ENCODE measurements at regions not wholly inside any gene's neighbourhood (a gene's known extent, or its start where the extent isn't known, plus 50 kb on each side); places are given as distances from the start of the nearest gene placed in this dataset.

DNA sequence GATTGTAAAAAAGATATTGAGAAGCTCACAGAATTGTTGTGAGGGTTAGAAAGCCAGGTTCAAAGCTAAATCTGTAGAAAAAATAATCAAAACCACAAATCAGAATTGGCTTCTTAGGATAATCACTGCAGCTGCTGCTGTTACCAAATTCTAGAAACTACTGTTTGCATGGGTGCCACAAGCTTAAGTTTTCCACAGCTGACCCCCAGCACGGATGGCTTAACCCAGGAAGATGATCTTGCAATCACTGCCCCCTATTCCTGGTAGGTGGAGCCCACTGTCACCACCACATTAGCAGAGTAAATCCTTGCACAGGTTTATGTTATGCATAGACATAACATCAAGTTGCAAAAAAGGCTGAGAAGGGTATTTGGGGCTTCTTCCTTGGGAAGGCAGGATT lies 877.8 kb upstream of the ADGRL2 start:
- no peak for DNase-seq (ENCODE audit: low read depth, low spot score)

DNA sequence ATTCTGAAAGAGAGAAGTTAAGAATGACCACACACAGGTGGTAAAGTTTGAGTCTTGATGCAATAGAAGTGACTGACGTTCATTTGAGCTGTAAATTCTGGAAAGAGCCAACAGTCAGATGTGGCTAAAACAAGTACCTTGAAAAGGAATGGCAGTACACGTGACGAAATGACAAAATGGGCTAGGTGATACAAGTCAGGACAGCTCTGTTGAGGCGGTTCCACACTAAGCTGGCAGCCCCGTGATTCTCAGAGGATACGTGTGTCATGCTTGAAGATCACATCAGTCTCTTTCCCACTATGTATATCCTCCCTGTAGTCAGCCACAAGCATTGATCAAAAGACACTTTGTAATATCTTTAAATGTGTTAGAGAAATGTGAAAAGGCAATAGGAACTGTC lies 881.3 kb upstream of the ADGRL2 start:
- no peak for DNase-seq (ENCODE audit: low read depth, low spot score)

GRCh38 chr1:80918380-80918779 lies 882.4 kb upstream of the ADGRL2 start:
- no peak for DNase-seq (ENCODE audit: low read depth, low spot score)

GRCh38 chr1:80917826-80918225 lies 882.9 kb upstream of the ADGRL2 start:
- DNase-seq (ENCODE audit: low read depth, low spot score), result no peak

GRCh38 chr1:80917225-80917624 lies 883.5 kb upstream of the ADGRL2 start:
- DNase-seq (ENCODE audit: low read depth, low spot score), result no peak

DNA sequence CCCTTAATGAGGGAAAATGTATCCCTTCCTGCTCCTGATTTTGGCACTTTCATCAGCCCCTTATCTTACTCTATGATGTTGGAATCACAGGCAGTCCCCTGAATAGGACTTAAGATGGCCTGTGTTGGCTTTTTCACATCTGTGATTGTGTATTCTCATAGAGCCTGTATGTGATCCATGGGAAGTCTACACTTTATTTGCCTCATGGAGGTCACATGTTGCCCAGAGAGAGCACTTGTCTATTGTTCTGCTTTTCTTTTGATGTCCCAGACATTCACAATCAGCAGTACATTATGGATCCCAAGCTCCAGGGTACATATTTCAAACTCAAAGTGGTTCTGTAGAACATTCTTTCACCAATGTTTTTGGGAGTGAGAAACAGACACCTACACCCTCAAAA lies 885.2 kb upstream of the ADGRL2 start:
- DNase-seq (ENCODE audit: low read depth, low spot score), result no peak

DNA sequence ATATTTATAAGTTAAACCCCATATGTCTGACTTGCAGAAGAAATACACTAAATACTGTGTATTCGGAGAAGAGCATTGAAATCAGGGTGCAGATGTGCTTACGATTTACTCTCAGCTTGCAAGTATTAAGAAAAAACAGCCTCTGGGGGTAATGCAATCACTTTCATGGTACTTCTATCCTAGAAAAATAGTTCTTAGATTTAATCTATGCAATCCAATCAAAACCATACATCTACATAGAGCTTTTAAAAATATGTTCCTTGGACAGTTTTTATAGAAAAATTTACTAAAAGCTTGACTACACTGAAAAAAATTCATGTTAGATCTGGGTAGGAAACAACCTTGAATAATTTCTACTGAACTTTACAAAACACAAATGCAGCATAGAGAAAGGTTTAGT lies 890.3 kb upstream of the ADGRL2 start:
- no peak for DNase-seq (ENCODE audit: low read depth, low spot score)

DNA sequence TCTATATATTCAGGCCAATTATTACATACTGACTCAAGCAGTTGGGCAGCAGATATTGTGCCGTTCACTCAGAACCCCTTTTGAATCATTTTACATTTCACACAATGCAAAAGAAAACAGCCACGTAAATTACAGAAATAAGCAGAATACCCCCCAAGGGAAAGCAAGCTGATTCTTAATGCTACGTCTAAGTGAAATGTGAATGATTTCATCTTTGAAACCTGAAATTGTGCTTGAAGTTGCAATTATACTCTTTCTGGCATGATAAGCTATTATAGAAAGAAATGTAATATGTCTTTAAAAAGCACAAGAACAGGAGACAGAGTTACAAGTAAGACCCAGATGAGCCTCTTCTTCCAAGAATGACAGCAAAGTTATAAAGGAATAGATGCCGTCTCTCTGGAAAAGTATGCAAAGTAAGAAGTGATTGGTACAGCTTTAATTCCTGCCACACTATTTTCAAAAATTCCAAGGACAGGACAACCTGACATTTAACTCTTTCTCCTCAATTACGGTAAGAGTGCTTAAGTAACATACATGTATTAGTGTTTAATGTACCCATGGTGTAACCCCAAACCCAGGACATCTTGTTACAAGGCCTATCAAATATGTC lies 891.5 kb upstream of the ADGRL2 start:
- no peak for DNase-seq (ENCODE audit: low read depth, low spot score)

DNA sequence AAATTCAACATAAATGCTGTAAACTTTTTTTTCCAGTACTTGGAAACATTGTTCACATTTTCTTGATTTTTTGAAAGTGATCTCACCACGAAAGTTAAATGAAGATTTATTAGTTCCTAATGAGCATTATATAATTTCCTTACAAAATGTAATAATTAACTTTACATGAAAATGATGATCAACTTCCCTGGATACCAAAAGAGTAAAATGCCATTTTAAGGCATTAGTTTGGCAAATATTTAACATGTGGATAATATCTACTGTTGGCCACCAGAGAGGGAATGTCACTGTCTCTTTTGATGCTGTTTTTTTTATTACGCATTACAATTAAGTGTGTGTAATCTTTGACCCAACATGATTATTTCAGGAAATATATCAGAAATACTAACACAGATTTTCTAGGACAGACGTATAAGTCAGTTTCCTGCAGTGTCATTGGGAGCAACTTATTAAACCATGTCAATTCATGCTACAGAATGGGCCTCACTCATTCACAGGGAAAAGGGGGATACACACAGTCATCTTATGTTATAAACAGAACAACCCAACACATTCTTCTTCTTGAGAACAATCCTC lies 903.9 kb upstream of the ADGRL2 start:
- no peak for DNase-seq (ENCODE audit: low read depth, low spot score)

DNA sequence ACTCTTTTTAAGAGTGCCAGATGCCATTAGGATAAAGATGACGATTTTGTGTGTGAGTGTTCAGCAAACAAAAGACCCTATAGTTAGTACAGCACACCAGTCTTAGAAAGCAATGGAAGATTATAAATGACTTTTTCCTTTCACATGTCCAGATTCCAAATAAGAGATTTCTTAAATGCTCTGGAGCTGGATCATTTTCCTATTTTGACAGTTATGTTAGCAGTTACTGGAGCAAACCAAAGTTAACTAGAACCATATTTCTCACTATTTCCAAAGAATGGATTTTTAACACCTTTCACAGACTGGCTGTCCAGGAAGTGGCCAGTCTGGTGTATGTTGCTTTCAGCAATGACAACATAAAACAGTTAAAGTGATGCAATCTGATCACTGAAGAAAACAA lies 905.8 kb upstream of the ADGRL2 start:
- DNase-seq (ENCODE audit: low read depth, low spot score), result no peak

- DNase-seq (ENCODE audit: low read depth, low spot score), result no peak
Observed at GRCh38 chr1:80893115-80893514, 907.6 kb upstream of the ADGRL2 start.

DNA sequence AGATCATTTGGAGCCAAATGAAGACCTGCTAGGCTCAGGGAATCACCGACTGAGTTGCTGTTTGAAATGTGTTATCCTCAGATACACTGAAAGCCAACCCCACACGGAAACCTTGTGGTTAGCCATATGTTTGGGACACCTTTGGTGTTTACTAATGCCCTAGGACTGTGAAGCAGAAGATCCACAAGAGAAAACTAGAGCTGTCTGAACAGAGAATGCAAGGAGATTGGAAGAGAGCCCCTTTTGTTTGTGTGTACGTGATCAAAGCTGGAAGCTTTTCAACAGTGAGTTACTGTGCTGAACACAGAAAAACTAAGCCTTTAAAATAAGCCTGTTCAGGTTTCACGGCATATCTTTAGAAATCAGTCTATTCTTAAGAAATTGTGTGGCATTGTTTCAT lies 908.2 kb upstream of the ADGRL2 start:
- DNase-seq (ENCODE audit: low read depth, low spot score), result no peak

DNA sequence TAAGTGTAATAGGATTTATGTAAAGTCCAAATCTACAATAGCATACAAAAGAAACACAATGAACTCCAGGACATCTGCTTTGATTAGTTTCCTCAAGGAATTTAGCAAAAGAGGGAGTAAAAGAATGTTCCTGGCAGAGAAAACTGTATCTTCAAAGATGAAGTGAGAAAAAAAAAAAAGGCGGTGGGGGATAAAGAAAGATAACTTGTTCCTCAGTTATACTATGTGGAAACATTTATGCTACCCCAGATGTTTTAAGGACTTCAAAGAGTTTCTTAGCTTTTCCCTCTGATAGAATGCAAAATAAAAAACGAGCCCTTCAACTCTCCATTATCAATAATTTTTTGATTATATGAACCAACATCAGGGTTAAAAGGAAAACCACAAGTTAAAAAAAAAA lies 908.9 kb upstream of the ADGRL2 start:
- DNase-seq (ENCODE audit: low read depth, low spot score), result no peak

- no peak for DNase-seq (ENCODE audit: low read depth, low spot score)
Observed at GRCh38 chr1:80882553-80882952, 918.2 kb upstream of the ADGRL2 start.

DNA sequence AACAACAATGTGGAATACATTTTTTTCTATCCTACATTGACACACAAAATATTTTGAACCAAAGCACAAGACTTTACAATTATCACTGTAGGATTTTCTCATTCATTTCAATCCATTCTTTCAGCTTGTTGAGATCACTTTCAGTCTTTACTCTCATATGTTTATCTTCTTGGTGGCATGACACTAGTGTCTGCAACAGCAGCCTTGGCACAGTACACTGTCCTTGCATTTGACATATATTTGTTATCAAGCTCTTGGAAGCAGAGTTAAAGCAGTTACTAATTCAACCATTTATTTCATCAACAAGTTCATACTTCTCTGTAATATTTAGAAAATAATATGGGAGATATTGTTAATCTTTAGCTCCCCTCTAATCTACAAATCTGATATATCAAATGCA lies 922.4 kb upstream of the ADGRL2 start:
- DNase-seq (ENCODE audit: low read depth, low spot score), result no peak

GRCh38 chr1:80876035-80876434 lies 924.7 kb upstream of the ADGRL2 start:
- no peak for DNase-seq (ENCODE audit: low read depth, low spot score)

DNA sequence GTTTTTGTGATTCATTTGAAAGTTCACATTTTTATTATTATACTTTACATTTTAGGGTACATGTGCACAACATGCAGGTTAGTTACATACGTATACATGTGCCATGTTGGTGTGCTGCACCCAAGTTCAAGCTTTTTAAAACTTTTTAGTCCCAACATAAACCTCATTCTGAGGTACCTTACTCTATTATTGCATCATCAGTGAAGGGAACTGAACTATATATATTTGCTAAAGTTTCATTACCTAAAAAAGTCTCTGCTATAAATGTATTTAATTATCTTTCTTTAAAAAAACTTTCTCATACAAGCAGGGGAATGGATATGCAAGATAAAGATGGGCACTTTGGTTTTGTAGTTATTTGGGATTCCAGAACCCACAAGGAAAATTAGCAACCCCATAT lies 931.4 kb upstream of the ADGRL2 start:
- DNase-seq (ENCODE audit: low read depth, low spot score), result no peak

GRCh38 chr1:80847904-80848303 lies 952.8 kb upstream of the ADGRL2 start:
- DNase-seq (ENCODE audit: low read depth, low spot score), result no peak

DNA sequence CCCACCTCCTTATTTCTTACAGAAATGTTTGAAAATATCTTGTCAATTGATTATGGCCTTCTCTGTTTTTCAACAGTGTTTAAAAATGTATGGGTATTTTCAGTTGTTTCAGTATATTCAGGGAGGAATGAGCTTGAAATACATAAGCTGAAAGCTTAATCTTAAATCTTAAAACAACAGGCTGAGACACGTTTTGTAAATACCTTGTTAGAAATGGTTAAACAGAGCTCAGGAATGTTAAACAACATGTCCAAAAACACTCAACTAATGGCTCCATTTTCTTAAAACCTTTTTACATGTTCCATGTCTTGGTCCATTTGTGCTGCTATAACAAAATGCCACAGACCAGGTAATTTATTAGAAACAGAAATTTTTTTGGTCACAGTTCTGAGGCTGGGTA lies 953.8 kb upstream of the ADGRL2 start:
- DNase-seq (ENCODE audit: low read depth, low spot score), result no peak

- no peak for DNase-seq (ENCODE audit: low read depth, low spot score)
Observed at GRCh38 chr1:80842796-80843195, 957.9 kb upstream of the ADGRL2 start.

GRCh38 chr1:80841261-80841660 lies 959.5 kb upstream of the ADGRL2 start:
- DNase-seq (ENCODE audit: low read depth, low spot score), result no peak

DNA sequence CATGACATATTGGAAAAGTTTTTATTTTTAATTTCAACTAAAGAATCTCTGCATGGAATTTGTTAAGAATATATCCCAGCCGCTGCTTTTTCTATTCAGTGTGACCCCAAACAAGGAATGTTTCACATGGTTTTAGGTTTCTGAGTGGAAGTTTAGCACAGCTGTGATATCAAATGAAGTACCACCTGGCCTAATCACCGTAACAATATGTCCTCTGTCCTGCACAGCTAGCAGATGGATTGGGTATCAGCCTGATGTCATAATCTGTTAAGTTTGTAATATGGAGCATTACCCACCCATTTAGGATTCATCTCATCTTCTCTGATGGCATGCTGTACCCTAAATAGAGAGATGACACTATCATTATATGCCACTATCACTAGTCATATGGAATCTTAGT lies 963.7 kb upstream of the ADGRL2 start:
- DNase-seq (ENCODE audit: low read depth, low spot score), result no peak

DNA sequence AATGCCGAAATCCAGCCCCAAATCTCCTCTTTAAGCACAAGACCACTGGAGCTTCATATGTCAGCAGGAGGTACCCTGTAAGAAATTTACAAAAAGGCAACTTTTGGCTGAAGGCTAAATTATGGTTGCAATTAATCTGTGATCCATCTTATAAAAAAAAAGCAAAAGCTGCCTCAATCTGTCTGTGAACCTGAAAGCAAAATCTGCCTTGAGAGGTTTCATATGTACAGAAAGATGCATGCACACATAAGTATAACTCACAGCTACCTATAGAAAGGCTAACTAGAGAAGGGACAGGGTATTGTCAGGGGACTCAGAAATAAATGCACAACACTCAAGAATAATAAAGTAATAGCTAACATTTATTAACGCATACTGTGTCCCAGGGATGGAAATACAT lies 964.2 kb upstream of the ADGRL2 start:
- DNase-seq (ENCODE audit: low read depth, low spot score), result no peak

GRCh38 chr1:80827666-80828065 lies 973.1 kb upstream of the ADGRL2 start:
- no peak for DNase-seq (ENCODE audit: low read depth, low spot score)

Data from brain pericyte (primary cell).